NCI-H2029 (cell line): ENCODE measurements at regions not wholly inside any gene's neighbourhood (a gene's known extent, or its start where the extent isn't known, plus 50 kb on each side); places are given as distances from the start of the nearest gene placed in this dataset.
"Not testable (repeated sequence)": the region's sequence is repeated elsewhere in the genome, so short reads cannot be mapped to it uniquely, and the experiment has no call there.

Experiments
- DNase-seq: peaks from one replicate; lab custom pipeline; 2025; lab: John Stamatoyannopoulos, UW

- not testable (repeated sequence) for DNase-seq
These were observed 553.8 kb downstream of the ADGRL2 start for GRCh38 chr1:82354546-82354945.

- DNase-seq, result no peak
These were observed 547.8 kb downstream of the ADGRL2 start for GRCh38 chr1:82348487-82348886.

- no peak for DNase-seq
These were observed 545.4 kb downstream of the ADGRL2 start for GRCh38 chr1:82346141-82346540.

- DNase-seq, result no peak
These were observed 542.6 kb downstream of the ADGRL2 start for GRCh38 chr1:82343381-82343780.

GRCh38 chr1:82337635-82338034, 536.9 kb downstream of the ADGRL2 start:
- DNase-seq, result no peak

GRCh38 chr1:82330330-82330729, 529.6 kb downstream of the ADGRL2 start:
- DNase-seq, result no peak

GRCh38 chr1:82329226-82329625, 528.5 kb downstream of the ADGRL2 start:
- no peak for DNase-seq

GRCh38 chr1:82323144-82323841, 522.6 kb downstream of the ADGRL2 start:
- DNase-seq, result no peak

GRCh38 chr1:82321794-82322193, 521.1 kb downstream of the ADGRL2 start:
- no peak for DNase-seq

GRCh38 chr1:82319546-82319945, 518.8 kb downstream of the ADGRL2 start:
- DNase-seq, result no peak

GRCh38 chr1:82318921-82319320, 518.2 kb downstream of the ADGRL2 start:
- DNase-seq, result no peak

GRCh38 chr1:82318265-82318664, 517.5 kb downstream of the ADGRL2 start:
- DNase-seq, result no peak

- DNase-seq, result no peak
These were observed 516.9 kb downstream of the ADGRL2 start for GRCh38 chr1:82317671-82318070.

GRCh38 chr1:82299656-82300055, 498.9 kb downstream of the ADGRL2 start:
- DNase-seq, result no peak

- DNase-seq, result no peak
These were observed 498.3 kb downstream of the ADGRL2 start for GRCh38 chr1:82299056-82299455.

GRCh38 chr1:82297139-82297896, 496.6 kb downstream of the ADGRL2 start:
- DNase-seq, result no peak

- no peak for DNase-seq
These were observed 486.8 kb downstream of the ADGRL2 start for GRCh38 chr1:82287556-82287955.

GRCh38 chr1:82284213-82284612, 483.5 kb downstream of the ADGRL2 start:
- DNase-seq, result no peak

- DNase-seq, result no peak
These were observed 478.5 kb downstream of the ADGRL2 start for GRCh38 chr1:82279241-82279640.

GRCh38 chr1:82273816-82274215, 473.1 kb downstream of the ADGRL2 start:
- no peak for DNase-seq

- no peak for DNase-seq
These were observed 468.7 kb downstream of the ADGRL2 start for GRCh38 chr1:82269431-82269830.

GRCh38 chr1:82268826-82269225, 468.1 kb downstream of the ADGRL2 start:
- DNase-seq, result no peak

GRCh38 chr1:82266351-82266750, 465.6 kb downstream of the ADGRL2 start:
- DNase-seq, result no peak

GRCh38 chr1:82265436-82265835, 464.7 kb downstream of the ADGRL2 start:
- DNase-seq, result no peak
